Loucy (cell line): ENCODE measurements at regions not wholly inside any gene's neighbourhood (a gene's known extent, or its start where the extent isn't known, plus 50 kb on each side); places are given as distances from the start of the nearest gene placed in this dataset.
"Not testable (repeated sequence)": the region's sequence is repeated elsewhere in the genome, so short reads cannot be mapped to it uniquely, and the experiment has no call there.

Experiments used
- H2AFZ ChIP-seq: fragments of 200-600 bp; sonication (generic); 2 replicates; pipeline ENCODE4 v1.6.0; 2016; ENCODE audit warnings: antibody characterized with exemption, mild to moderate bottlenecking, low read length, moderate library complexity
- H3F3A ChIP-seq: fragments of 200-600 bp; 2 replicates; pipeline ENCODE4 v1.6.0; 2016; ENCODE audit warnings: antibody characterized with exemption, low read depth, mild to moderate bottlenecking
- H3K27me3 ChIP-seq: fragments of 200-600 bp; sonication (generic); 2 replicates; pipeline ENCODE4 v1.6.1; 2014; ENCODE audit warnings: low read length, mild to moderate bottlenecking; ENCODE audit not compliant: insufficient read depth, poor library complexity, severe bottlenecking
- H3K36me3 ChIP-seq: fragments of 200-600 bp; sonication (generic); 2 replicates; pipeline ENCODE4 v1.6.1; 2016; ENCODE audit warnings: low read length; ENCODE audit not compliant: insufficient read depth
- H3K4me1 ChIP-seq: fragments of 200-600 bp; sonication (generic); 2 replicates; pipeline ENCODE4 v1.5.1; 2014; ENCODE audit warnings: low read length, mild to moderate bottlenecking; ENCODE audit not compliant: insufficient read depth, poor library complexity, severe bottlenecking
- H3K4me2 ChIP-seq: fragments of 200-600 bp; sonication (generic); 2 replicates; pipeline ENCODE4 v1.6.0; 2014; ENCODE audit warnings: antibody characterized with exemption, low read length, low read depth, mild to moderate bottlenecking; ENCODE audit not compliant: poor library complexity, severe bottlenecking
- H3K4me3 ChIP-seq: fragments of 200-600 bp; sonication (generic); 2 replicates; pipeline ENCODE4 v1.5.1; 2014; ENCODE audit warnings: low read length, mild to moderate bottlenecking, mixed read lengths; ENCODE audit not compliant: poor library complexity, severe bottlenecking
- H3K79me2 ChIP-seq: fragments of 200-600 bp; sonication (generic); 2 replicates; pipeline ENCODE4 v1.6.1; 2014; ENCODE audit warnings: low read length; ENCODE audit not compliant: insufficient read depth
- H3K9ac ChIP-seq: fragments of 200-600 bp; sonication (generic); 2 replicates; pipeline ENCODE4 v1.6.0; 2014; ENCODE audit warnings: mild to moderate bottlenecking, low read depth, low read length, moderate library complexity; ENCODE audit not compliant: poor library complexity, severe bottlenecking
- H3K9me2 ChIP-seq: fragments of 200-600 bp; sonication (generic); replicated peaks from 2 replicates; pipeline ENCODE4 v1.6.1; 2016; ENCODE audit warnings: low read depth, low read length, mixed read lengths
- H3K9me3 ChIP-seq: fragments of 200-600 bp; sonication (generic); 2 replicates; pipeline ENCODE4 v1.6.1; 2014; ENCODE audit warnings: mild to moderate bottlenecking, antibody characterized with exemption, low read length, low read depth; ENCODE audit not compliant: insufficient read depth
- H4K20me1 ChIP-seq: fragments of 200-600 bp; sonication (generic); 2 replicates; pipeline ENCODE4 v1.6.0; 2014; ENCODE audit warnings: antibody characterized with exemption, low read length, mild to moderate bottlenecking; ENCODE audit not compliant: insufficient read depth, poor library complexity, severe bottlenecking
- CTCF ChIP-seq: fragments of 200-600 bp; sonication (generic); conservative IDR thresholded peaks from 2 replicates; pipeline ENCODE4 v1.5.1; 2014; ENCODE audit warnings: mild to moderate bottlenecking, antibody characterized with exemption, low read length
- EZH2phosphoT487 ChIP-seq: fragments of 200-600 bp; IDR thresholded peaks from 2 replicates; pipeline ENCODE4 v1.6.1; 2018; ENCODE audit warnings: antibody characterized with exemption, mild to moderate bottlenecking, moderate library complexity, borderline replicate concordance

GRCh38 chr6:140446241-140446640, 1071.8 kb upstream of the CITED2 start:
- Histone ChIP-seq H3K36me3 (no peaks in the 10 kb centered on the region), H3K4me1 (no peaks in the 10 kb centered on the region), H3K9me2 (0 out of 2 replicates have a peak, but pooled peaks cover 2% of the 10 kb centered on the region), H4K20me1 (no peaks in the 10 kb centered on the region), H3K9ac (no peak overlapping the region), H3K4me2 (no peak overlapping the region), H3K27me3 (no peaks in the 10 kb centered on the region), H2AFZ (no peak overlapping the region), H3K4me3 (no peak overlapping the region), H3K79me2 (no peaks in the 10 kb centered on the region), H3K9me3 (no peaks in the 10 kb centered on the region), H3F3A (no peaks in the 10 kb centered on the region)
- no peak for TF ChIP-seq CTCF
- TF ChIP-seq EZH2phosphoT487, result no peak

- no peaks in the 10 kb centered on the region for H3K36me3 ChIP-seq
- TF ChIP-seq EZH2phosphoT487 (no peak), CTCF (no peak)
These were observed 1071.1 kb upstream of the CITED2 start for GRCh38 chr6:140445474-140446004.

GRCh38 chr6:140443112-140443511, 1068.7 kb upstream of the CITED2 start:
- H3K9me3 ChIP-seq, H4K20me1 ChIP-seq, H3K36me3 ChIP-seq, H3K4me3 ChIP-seq, H3K27me3 ChIP-seq, H3K79me2 ChIP-seq, H2AFZ ChIP-seq, H3K4me2 ChIP-seq, H3F3A ChIP-seq, H3K4me1 ChIP-seq, H3K9ac ChIP-seq, H3K9me2 ChIP-seq: not testable (repeated sequence)

More at GRCh38 chr6:140445474-140446004, 1071.1 kb upstream of the CITED2 start:
- H3K79me2 ChIP-seq, result no peaks in the 10 kb centered on the region
- no peak overlapping the region for H3K4me3 ChIP-seq
- no peaks in the 10 kb centered on the region for H3K4me1 ChIP-seq
- no peak overlapping the region for H3K4me2 ChIP-seq
- 0 out of 2 replicates have a peak, but pooled peaks cover 3% of the 10 kb centered on the region for H3K9me2 ChIP-seq
- no peaks in the 10 kb centered on the region for H3K9me3 ChIP-seq
- H2AFZ ChIP-seq, result no peak overlapping the region
- no peaks in the 10 kb centered on the region for H3F3A ChIP-seq
- H4K20me1 ChIP-seq, result no peaks in the 10 kb centered on the region
- H3K27me3 ChIP-seq, result no peaks in the 10 kb centered on the region
- no peak overlapping the region for H3K9ac ChIP-seq

- Histone ChIP-seq H3F3A (no peaks in the 10 kb centered on the region), H3K36me3 (no peaks in the 10 kb centered on the region), H2AFZ (no peak overlapping the region), H3K9ac (no peak overlapping the region), H3K79me2 (no peaks in the 10 kb centered on the region), H3K27me3 (no peaks in the 10 kb centered on the region), H3K4me2 (no peak overlapping the region), H3K9me2 (0 out of 2 replicates have a peak, but pooled peaks cover 3% of the 10 kb centered on the region), H3K4me1 (no peaks in the 10 kb centered on the region), H3K4me3 (no peak overlapping the region), H3K9me3 (no peaks in the 10 kb centered on the region), H4K20me1 (no peaks in the 10 kb centered on the region)
- TF ChIP-seq EZH2phosphoT487 (no peak), CTCF (no peak)
These were observed 1066.8 kb upstream of the CITED2 start for GRCh38 chr6:140441256-140441655.
